SU-DHL-6 (cell line): ENCODE measurements at regions not wholly inside any gene's neighbourhood (a gene's known extent, or its start where the extent isn't known, plus 50 kb on each side); places are given as distances from the start of the nearest gene placed in this dataset.

ENCODE experiments used
- H2AFZ ChIP-seq: fragments of 200-600 bp; sonication (generic); 2 replicates; pipeline ENCODE4 v1.6.1; 2014; ENCODE audit warnings: low read depth, mild to moderate bottlenecking, moderate library complexity, mixed read lengths, antibody characterized with exemption, low read length; ENCODE audit not compliant: severe bottlenecking
- H3F3A ChIP-seq: fragments of 200-600 bp; shearing (Covaris generic); 2 replicates; pipeline ENCODE4 v1.6.0; 2016; ENCODE audit warnings: antibody characterized with exemption, mild to moderate bottlenecking; ENCODE audit not compliant: insufficient read depth
- H3K27ac ChIP-seq: fragments of 200-600 bp; sonication (generic); 2 replicates; pipeline ENCODE4 v1.5.1; 2016; ENCODE audit warnings: low read depth, mild to moderate bottlenecking, low read length, moderate library complexity, mixed read lengths
- H3K27me3 ChIP-seq: fragments of 200-600 bp; sonication (generic), shearing (Covaris generic); 2 replicates; pipeline ENCODE4 v1.6.0; 2014; ENCODE audit warnings: mild to moderate bottlenecking, low read length
- H3K36me3 ChIP-seq: fragments of 200-600 bp; sonication (generic); 2 replicates; pipeline ENCODE4 v1.6.1; 2014; ENCODE audit warnings: mild to moderate bottlenecking, low read length, mixed read lengths
- H3K4me2 ChIP-seq: fragments of 300-600, 200-600 bp; shearing (Covaris generic), sonication (generic); 2 replicates; pipeline ENCODE4 v1.6.0; 2014; ENCODE audit warnings: low read length, low read depth, mild to moderate bottlenecking; ENCODE audit not compliant: poor library complexity, severe bottlenecking
- H3K4me3 ChIP-seq: fragments of 200-600 bp; sonication (generic); 2 replicates; pipeline ENCODE4 v1.5.1; 2014; ENCODE audit warnings: antibody characterized with exemption, low read length, mild to moderate bottlenecking, mixed read lengths; ENCODE audit not compliant: insufficient read depth, poor library complexity, severe bottlenecking
- H3K79me2 ChIP-seq: fragments of 200-600 bp; sonication (generic); 2 replicates; pipeline ENCODE4 v1.6.1; 2014; ENCODE audit warnings: mild to moderate bottlenecking, low read length, moderate library complexity; ENCODE audit not compliant: insufficient read depth
- H3K9ac ChIP-seq: fragments of 200-600 bp; sonication (generic); 2 replicates; pipeline ENCODE4 v1.7.0; 2014; ENCODE audit warnings: mild to moderate bottlenecking, low read length
- H3K9me2 ChIP-seq: fragments of 200-600 bp; sonication (generic); replicated peaks from 2 replicates; pipeline ENCODE4 v1.6.1; 2014; ENCODE audit warnings: low read length; ENCODE audit not compliant: insufficient read depth
- H3K9me3 ChIP-seq: fragments of 200-600 bp; sonication (generic); 2 replicates; pipeline ENCODE4 v1.6.1; 2014; ENCODE audit warnings: low read length, mixed read lengths; ENCODE audit not compliant: insufficient read depth
- H4K20me1 ChIP-seq: fragments of 200-600 bp; sonication (generic); 2 replicates; pipeline ENCODE4 v1.6.1; 2014; ENCODE audit warnings: low read depth, mild to moderate bottlenecking, antibody characterized with exemption, low read length, moderate library complexity, mixed read lengths
- EZH2phosphoT487 ChIP-seq: fragments of 200-600 bp; sonication (generic), shearing (Covaris generic); conservative IDR thresholded peaks from 2 replicates; pipeline ENCODE4 v1.6.1; 2018; ENCODE audit warnings: mild to moderate bottlenecking, antibody characterized with exemption, low read length, moderate library complexity, mixed read lengths
- TF ChIP-seq, protein P1 (sequence below): fragments of 200-600 bp; sonication (generic); IDR thresholded peaks from one replicate; pipeline ENCODE4 v1.5.1; 2017; ENCODE audit warnings: antibody characterized with exemption, mild to moderate bottlenecking, low read length, moderate library complexity; ENCODE audit not compliant: insufficient read depth, poor library complexity, severe bottlenecking

- Histone ChIP-seq H4K20me1 (no peaks in the 10 kb centered on the region), H3K9me2 (no peaks in the 10 kb centered on the region), H3K36me3 (no peaks in the 10 kb centered on the region), H3K4me2 (no peak overlapping the region), H3K9me3 (no peaks in the 10 kb centered on the region), H2AFZ (no peak overlapping the region), H3F3A (no peaks in the 10 kb centered on the region), H3K9ac (no peak overlapping the region), H3K27me3 (no peaks in the 10 kb centered on the region), H3K79me2 (no peaks in the 10 kb centered on the region), H3K27ac (no peak overlapping the region), H3K4me3 (no peak overlapping the region)
- TF ChIP-seq EZH2phosphoT487 = no peak
- TF ChIP-seq, protein P1, sequence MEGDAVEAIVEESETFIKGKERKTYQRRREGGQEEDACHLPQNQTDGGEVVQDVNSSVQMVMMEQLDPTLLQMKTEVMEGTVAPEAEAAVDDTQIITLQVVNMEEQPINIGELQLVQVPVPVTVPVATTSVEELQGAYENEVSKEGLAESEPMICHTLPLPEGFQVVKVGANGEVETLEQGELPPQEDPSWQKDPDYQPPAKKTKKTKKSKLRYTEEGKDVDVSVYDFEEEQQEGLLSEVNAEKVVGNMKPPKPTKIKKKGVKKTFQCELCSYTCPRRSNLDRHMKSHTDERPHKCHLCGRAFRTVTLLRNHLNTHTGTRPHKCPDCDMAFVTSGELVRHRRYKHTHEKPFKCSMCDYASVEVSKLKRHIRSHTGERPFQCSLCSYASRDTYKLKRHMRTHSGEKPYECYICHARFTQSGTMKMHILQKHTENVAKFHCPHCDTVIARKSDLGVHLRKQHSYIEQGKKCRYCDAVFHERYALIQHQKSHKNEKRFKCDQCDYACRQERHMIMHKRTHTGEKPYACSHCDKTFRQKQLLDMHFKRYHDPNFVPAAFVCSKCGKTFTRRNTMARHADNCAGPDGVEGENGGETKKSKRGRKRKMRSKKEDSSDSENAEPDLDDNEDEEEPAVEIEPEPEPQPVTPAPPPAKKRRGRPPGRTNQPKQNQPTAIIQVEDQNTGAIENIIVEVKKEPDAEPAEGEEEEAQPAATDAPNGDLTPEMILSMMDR = no peak
These were observed 410.4 kb upstream of the CDH5 start for GRCh38 chr16:65956100-65956499.

DNA sequence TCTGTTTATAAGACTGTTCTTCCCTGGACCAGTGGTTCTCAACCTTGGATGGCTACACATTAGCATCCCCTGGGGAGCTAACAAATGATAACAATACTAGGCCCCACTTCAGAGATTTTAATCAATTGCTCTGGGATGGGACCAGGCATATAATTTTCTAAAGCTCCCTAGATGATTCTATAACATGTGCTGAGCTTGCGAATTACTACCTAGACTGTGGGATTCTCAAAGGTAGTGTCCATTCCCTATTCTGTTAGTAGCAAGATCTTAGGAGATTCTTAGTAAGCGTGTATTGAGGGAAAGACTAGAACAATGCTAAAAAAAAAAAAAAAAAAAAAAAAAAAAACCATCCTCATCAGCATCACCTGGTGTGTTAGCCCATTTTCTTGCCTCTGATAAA lies 412.0 kb upstream of the CDH5 start:
- H3K27me3 ChIP-seq = no peaks in the 10 kb centered on the region
- H3K9ac ChIP-seq = no peak overlapping the region
- no peaks in the 10 kb centered on the region for H4K20me1 ChIP-seq
- no peaks in the 10 kb centered on the region for H3F3A ChIP-seq
- no peaks in the 10 kb centered on the region for H3K9me3 ChIP-seq
- H2AFZ ChIP-seq = no peak overlapping the region
- no peak overlapping the region for H3K27ac ChIP-seq
- H3K9me2 ChIP-seq = no peaks in the 10 kb centered on the region
- no peak overlapping the region for H3K4me3 ChIP-seq
- H3K4me2 ChIP-seq = no peak overlapping the region
- H3K79me2 ChIP-seq = no peaks in the 10 kb centered on the region
- no peaks in the 10 kb centered on the region for H3K36me3 ChIP-seq
- TF ChIP-seq, protein P1 = no peak
- no peak for TF ChIP-seq EZH2phosphoT487

DNA sequence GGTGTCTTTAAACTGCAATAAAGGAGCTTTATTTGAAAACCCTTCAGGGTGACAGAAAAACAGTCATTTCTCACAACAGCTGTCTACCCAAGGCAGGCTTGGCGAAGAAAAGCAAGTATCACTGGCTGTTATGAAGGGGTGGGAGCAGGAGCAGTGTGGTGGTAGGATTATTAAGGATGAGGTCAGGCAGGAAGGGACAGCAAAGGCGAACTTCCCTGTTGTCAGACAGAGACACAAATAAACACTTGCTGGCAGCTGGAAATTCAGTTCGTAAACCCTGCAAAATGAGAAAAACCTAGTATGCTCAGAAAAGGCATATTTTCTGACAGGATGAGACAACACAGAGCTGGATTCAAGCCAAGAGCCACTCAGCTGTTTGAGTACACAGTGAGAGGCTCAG lies 416.3 kb upstream of the CDH5 start:
- no peak overlapping the region for H3K4me2 ChIP-seq
- H3K9ac ChIP-seq = no peak overlapping the region
- H3K79me2 ChIP-seq = no peaks in the 10 kb centered on the region

More for the DNA sequence above, 416.3 kb upstream of the CDH5 start:
- Histone ChIP-seq H3F3A (no peaks in the 10 kb centered on the region), H3K27me3 (no peaks in the 10 kb centered on the region), H3K4me3 (no peak overlapping the region), H3K27ac (no peak overlapping the region), H3K9me2 (no peaks in the 10 kb centered on the region), H2AFZ (no peak overlapping the region), H3K36me3 (no peaks in the 10 kb centered on the region), H3K9me3 (no peaks in the 10 kb centered on the region), H4K20me1 (no peaks in the 10 kb centered on the region)
- TF ChIP-seq EZH2phosphoT487 = no peak
- TF ChIP-seq, protein P1 = no peak
